Islet of Langerhans (tissue), 1 donor: ENCODE measurements at regions not wholly inside any gene's neighbourhood (a gene's known extent, or its start where the extent isn't known, plus 50 kb on each side); places are given as distances from the start of the nearest gene placed in this dataset.
"Not testable (repeated sequence)": the region's sequence is repeated elsewhere in the genome, so short reads cannot be mapped to it uniquely, and the experiment has no call there.

Source experiments
- FAIRE-seq: peaks from one replicate; lab custom pipeline; 2011; peaks lifted over from hg19 to GRCh38; lab: Jason Lieb, UNC

DNA sequence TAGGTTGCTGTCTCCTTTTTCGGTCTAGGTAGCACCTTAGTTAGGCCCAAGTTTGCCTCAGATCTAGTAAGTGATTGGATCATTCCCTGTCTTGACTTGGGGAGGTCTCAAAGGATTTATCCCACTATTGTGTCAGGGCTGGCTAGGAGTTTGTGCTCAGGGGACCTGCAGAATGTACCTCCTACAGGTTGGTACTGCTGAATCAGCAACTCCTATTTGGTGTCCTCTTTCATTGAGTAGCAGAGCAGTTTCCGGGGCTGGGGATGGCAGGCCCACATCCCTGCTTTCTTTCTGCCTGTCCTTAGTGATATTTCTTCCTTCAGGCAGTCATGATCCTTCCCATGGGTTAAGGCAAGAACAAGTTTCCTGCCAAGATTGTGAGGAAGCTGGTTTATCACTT, 192.9 kb upstream of the CCNH start:
- no peak for FAIRE-seq

DNA sequence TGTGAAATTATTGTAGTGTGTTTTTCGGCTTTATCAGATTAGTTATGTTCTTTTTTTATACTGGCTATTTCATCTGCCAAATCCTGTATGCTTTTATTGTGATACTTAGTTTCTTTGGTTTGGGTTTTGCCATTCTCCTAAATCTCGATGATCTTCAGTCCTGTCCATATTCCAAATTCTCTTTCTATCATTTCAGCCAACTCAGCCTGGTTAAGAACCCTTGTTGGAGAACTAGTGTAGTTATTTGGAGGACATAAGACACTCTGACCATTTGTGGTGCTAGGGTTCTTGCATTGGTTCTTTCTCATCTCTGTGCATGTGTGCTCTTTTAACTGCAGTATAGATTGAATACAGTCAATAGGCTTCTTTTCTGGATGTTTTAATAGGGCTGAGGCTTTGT, 187.0 kb upstream of the CCNH start:
- no peak for FAIRE-seq

DNA sequence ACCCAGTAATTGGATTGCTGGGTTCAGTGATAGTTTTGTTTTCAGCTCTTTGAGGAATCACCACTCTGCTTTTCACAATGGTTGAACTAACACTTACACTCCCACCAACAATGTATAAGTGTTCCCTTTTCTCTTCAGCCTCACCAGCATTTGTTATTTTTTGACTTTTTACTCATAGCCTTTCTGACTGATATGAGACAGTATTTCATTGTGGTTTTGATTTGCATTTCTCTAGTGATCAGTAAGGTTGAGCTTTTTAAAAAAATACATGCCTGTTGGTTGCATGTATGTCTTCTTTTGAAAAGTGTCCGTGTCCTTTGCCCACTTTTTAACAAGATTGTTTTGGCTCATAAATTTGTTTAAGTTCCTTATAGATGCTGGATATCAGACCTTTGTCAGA, 185.7 kb upstream of the CCNH start:
- no peak for FAIRE-seq

DNA sequence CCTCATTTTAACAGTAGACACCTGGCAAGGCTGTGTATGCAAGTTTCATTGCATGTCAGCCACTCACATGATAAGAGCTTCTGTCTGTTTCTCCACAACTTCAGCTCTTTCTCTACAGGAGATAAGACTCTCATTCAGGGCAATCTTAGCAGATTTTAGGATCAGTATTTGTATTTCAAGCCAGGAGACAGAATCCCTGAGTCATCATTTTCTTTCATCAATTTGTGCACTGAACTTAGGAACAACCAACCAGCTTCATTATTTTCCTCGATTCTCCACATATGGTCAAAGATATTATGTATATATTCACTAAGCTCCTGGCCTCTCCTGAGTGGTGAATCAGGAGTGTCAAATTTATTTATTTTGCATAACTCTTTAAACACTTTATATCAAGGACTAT, 181.8 kb upstream of the CCNH start:
- no peak for FAIRE-seq

DNA sequence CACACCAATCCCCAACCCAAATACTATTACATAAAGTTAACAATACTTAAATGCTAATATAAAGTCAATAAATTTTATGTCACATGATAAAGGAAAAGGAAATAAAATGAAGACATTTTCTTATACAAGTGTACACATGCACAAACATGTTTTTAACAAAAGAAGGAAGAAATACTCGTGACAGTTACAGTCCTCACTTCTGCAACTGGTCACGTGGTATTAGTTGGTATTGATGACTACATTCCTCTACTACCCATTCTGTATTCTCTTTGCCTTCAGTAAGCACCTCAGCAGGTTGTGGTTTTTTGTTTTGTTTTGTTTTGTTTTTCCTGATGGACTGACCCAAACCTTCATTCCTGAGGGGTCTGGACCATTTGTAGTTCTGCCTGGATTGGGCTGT, 176.9 kb upstream of the CCNH start:
- FAIRE-seq, result no peak

DNA sequence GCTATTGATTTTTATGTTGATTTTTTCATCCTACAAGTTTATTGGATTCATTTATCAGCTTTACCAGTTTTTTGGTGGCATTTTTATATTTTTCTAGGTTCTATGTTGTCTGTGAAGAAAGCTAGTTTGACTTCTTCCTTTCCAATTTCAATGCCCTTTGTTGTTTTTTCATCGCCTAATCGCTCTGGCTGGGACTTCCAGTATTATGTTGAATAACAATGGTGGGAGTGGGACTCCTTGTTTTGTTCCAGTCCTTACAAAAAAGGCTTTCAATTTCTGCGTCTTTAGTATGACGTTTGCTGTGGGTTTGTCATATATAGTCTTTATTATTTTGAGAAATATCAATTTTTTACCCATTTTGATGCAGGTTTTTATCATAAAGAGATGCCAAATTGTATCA, 175.6 kb upstream of the CCNH start:
- FAIRE-seq, result no peak

DNA sequence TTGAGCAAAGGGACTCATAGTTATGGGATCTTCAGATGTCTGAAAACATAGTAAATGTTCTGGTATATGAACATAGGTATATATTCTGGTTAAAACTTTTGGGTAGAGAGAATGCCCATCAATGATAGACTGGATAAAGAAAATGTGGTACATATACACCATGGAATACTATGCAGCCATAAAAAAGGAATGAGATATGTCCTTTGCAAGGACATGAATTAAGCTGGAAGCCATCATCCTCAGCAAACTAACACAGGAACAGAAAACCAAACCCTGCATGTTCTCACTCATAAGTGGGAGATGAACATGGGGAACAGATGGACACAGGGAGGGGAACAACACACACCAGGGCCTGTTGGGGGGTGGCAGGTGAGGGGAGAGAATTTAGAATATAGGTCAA, 171.0 kb upstream of the CCNH start:
- FAIRE-seq, result not testable (repeated sequence)

DNA sequence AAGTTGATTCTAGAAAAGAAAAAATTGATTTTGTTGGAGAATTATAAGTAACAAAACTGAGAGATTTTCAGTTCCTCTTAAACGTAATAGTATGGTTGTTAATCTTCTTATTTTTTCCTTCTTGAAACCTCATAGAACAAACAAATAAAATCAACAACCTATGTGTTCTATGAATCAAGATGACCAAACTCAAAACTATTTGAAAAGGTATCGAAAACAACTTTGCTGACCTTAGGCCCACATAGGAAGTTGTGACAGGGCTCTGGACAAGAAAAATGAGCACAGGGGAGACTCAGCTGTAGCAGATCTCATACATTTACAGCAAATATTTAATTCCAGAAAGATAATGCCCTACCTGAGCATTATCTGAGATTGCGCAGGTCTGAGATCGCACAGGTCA, 169.4 kb upstream of the CCNH start:
- no peak for FAIRE-seq

DNA sequence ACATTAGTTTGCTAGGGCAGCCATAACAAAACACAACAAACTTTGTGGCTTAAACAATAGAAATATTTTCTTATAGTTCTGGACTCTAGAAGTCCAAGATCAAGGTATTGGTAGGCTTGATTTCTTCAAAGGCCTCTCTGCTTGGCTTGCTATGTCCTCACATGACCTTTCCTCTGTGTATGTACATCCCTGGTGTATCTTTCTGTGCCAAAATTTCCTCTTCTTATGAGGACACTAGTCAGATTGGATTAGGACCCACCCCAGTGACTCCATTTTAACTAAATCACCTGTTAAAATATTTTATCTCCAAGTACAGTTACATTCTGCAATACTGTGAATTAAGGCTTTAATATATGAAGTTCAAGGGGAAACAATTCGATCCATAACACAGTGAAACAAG, 168.9 kb upstream of the CCNH start:
- no peak for FAIRE-seq

DNA sequence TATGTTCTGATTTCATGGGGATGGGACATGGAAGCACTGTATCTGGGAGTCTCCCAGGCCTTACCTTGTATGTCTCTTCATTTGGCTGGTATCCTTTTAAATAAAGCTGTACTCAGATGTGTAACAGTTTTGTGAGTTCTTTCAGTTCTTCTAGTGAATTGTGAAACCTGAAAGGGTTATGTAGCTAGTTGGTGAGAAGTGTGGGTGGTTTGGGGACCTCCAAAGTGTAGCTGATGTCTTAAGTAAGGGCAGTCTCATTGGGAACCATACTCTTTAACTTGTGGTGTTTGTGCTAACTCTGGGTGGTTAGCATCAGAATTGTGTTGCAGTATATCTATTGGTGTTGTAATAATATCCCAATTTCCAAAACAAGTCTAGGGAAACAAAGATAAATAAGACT, 166.9 kb upstream of the CCNH start:
- FAIRE-seq, result no peak

DNA sequence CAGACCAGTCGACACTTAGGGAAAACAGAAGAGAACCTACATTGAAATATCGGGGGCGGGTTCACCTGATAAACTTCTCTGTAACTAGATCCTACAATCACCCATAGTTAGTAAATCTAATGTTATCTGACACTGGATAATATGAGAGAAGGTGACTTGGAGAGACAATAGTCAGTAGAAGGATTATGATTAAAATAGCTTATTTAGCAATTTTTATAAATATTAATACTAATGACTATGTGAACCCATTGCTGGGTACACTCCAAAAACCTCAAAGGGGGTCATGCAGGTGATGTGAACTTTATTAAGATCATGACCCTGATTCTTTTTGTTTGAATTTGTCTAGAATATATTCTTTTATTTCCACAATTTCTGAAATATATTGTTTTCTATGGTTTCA, 164.1 kb upstream of the CCNH start:
- no peak for FAIRE-seq

DNA sequence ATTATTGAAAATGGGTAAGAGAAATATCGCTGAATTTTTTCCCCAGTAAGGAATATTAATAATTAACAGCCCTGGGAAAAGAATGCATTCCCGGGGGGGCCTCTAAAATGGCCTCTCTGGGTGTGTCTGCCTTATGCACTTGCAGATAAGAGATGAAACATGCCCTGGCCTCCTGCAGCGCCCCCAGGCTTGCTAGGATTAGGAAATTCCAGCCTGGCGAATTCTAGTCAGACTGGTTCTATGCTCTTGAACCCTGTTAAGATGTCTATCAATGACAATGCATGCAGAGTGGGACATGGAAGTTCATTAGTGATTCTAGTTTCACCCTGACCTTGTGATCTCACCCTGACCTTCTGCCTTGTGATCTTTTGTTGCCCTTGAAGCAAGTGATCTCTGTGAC, 163.6 kb upstream of the CCNH start:
- FAIRE-seq, result not testable (repeated sequence)

DNA sequence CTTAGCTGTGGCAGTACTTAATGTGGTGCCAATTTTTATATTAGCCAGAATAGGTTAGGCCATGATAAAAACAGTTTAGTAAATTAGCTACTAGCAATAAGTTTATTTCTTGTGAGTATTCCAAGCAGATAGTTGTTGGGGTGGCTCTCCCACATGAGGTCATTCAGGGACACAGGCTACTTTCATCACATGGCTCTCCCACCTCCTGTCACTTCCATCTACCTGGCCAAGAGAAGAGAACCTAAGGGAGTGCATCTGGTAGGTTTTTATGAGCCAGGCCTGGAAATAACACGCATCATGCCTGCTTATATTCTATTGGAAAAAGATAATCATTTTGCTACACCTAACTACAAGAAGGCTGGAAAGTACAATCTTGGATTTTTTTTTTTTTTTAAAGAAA, 161.4 kb upstream of the CCNH start:
- FAIRE-seq, result no peak

DNA sequence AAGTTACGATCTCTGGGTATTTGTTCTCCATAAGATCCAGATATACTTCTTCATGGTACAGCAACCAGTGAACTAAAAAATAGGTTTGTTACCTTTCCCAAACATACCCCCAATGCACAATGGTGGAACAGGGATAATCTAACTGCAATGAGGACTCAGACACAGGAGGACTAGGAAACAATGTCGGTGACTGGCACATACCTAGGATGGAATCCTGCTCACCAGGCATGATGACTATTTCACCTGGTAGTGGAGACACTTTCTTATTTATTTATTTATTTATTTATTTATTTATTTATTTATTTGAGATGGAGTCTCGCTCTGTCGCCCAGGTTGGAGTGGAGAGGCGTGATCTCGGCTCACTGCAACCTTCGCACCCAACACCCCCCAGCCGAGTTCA, 159.9 kb upstream of the CCNH start:
- FAIRE-seq, result no peak

DNA sequence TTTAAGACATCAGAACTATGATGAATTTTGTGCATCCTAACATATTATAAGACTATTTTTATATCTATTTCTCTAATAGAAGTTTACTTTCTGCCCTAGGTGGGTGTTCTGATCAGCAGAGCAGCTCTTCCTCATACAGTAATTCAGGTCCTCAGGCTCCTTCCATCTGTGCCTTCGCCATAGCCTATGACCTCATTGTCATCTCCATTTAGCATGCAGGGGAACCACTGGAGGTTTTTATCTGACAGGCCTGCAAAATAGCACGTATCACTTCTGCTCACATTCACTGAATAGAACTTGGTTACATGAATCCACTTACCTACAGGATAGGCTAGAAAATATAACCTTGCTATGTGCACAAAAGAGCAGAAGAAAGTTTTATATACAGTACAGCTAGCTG, 159.4 kb upstream of the CCNH start:
- no peak for FAIRE-seq

DNA sequence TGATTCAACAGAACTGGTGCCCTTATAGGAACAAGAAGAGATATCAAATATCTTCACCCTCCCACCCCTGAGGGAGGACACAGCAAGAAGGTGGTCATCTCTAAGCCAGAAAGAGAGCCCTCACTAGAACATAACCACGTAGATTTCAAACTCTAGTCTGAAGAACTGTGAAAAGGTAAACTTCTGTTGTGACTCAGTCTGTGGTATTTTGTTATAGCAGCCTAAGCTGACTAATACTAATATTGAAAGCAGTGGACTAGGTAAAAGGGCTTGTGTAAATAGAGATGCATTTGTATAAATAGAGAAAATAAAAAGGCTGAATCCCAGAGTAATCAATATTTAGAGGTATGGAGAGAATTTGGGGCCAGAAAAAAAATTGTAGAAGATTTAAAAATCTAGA, 157.6 kb upstream of the CCNH start:
- FAIRE-seq, result no peak

DNA sequence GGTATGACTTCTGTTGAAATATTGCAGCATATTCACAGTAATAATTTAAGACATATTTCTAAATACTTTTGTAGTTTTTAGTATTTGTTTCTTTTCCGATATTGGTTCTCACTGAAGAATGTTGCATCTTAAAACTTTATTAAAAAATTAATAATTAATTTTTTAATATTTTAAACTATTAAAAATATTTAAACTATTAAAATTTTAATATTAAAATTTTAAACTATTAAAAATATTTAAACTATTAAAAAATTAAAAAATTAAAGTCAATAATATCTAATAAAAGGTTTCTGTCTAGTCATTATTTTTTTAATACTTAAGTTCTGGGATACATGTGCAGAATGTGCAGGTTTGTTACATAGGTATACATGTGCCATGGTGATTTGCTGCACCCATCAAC, 149.3 kb upstream of the CCNH start:
- no peak for FAIRE-seq

DNA sequence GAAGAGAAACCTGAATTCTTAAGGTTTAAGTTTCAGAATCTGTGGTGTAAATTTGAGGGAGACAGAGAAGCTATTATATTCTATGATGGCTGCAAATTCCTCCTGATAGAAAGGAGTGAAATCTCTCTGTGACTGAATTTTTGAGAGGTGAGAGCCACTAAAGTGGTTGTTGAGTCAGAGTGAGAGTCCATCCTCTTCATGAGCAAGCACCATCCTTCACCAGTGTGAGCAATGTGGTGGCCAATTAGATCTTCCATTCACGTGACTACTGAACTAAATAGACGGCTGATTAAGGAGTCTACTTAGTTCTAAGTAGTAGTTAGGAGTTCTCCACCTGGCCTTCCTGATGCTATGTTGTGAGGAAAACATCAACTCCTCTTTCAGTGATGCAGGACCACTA, 147.8 kb upstream of the CCNH start:
- FAIRE-seq, result no peak

DNA sequence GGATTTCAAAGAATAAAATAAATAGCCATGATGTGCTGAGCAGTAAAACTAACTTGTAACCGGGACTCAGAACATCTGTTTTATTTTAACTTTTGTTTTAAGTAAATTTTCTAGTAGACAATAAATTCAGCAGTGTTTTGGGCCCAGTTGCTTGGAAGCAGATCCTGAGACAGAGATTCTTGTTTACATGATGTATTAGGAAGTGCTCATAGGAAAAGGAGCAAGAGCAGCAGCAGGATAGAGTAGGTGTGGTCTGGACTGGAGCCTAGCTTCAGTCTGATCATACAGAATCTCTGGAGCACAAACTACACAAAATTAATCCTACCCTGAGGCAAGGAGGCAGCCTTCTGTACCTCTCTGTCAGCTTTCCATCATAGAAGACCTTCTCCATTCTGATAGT, 139.2 kb upstream of the CCNH start:
- FAIRE-seq, result no peak

DNA sequence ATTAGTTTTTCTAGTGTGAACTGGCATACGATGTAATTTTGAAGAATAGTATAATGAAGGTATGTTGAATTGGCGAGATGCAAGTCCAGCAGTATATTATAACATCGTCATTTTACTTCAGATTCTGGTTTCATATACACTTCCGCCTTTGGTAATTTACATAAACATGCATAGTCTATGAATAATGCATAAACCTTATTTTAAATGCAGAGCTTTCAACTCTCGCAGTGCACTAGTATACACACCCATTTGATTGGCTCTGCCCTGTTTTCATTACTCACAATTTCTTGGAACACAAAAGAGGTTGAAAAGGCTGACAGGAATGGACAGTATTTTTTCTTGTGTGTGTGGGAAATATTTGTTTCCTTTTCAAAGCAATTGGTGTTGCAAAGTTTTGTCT, 128.9 kb upstream of the CCNH start:
- no peak for FAIRE-seq

DNA sequence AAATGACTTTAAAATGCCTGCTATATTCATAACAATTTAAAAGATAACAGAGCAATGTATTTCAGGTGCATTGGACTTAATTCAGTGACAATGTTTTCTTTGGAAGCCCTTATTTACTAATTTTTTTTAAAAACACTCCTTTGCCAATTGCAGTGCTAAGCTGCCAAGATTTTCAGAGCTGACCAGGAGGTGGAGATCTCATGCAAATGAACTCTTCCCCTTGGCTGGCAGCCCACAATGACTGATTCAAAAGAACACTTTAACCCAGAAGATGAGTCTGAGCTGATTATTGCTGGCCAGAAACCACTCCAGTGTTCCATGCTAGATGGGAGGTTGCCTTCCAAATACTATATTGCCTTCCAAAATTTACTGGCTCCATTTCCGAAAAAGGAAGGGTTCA, 128.3 kb upstream of the CCNH start:
- FAIRE-seq, result no peak

DNA sequence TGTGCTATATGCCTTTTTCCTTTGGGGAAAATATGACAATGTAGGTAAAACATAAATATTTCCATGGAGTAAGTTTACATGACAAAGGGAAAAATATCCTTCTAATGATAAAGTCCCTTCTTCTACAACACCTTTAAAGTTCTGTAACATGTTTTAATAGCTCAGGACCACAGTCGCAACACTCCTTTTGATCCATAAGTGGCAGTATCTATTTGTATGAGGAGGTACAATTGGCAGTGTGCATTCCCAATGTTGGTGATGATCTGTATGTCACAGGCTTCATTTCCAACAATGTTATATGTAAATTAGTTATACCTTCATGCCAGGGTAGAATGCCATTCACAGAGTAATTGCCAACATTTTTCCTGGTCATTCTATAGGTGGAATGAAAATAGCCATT, 127.1 kb upstream of the CCNH start:
- no peak for FAIRE-seq

DNA sequence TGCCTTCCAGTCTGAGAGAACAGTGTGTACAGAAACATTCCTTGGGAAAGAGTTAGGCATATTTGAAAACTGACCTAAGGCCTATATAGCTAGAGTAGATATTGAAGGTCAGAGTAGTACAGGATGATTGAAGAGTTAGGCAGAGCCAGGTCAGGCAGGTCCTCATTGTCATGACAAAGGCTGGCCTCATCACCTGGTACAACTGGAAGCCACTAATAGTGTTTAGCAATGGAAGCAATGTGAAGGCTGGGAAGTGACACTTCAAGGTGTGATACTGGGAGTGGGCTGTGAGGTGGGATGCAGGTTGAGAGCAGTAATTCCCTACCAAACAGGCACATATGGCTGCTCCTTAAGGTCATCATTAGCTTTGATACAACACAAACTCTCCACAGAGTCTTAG, 123.6 kb upstream of the CCNH start:
- no peak for FAIRE-seq

DNA sequence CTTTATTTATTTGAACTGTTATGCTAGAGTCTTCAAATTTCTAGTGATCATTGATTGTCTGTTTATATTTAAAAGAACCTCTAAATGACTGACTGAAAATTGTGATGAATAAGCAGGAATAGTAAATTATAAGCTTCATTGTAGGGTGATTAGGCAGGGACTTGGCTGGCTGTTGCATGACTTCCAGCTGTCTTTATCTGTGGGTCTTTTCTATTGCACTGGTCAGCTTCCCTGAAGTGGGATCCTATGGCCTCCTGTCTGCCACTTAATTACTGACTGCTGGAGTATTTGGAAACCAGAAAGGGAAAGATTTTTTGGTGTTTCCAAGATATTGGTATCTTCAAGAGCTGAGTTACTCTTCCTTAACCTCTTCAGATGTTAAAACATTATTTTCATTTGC, 123.0 kb upstream of the CCNH start:
- no peak for FAIRE-seq

DNA sequence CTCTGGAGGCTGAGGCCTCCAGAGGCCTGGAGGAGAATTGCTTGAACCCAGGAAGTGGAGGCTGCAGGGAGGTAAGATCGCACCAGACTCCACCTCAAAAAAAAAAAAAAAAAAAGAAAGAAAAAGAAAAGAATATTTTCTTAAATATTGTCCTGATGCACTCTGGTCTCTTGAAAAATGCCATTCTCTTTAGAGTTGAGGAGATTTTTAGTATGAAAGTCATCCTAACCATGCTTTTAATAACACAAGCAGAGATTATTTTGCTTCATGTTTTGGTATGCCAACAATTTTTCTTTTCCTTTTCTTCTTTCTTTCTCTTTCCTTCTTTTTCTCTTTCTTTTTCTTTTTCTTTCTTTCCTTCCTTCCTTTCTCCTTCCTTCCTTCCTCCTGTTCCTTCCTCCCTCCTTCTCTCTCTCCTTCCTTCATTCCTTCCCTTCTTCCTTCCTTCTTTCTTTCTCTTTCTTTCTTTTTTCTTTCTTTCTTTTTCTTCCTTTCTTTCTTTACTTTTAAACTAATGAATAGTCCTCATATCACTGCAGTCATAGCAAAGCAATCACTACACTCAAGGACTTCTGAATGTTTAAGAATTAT, 116.9 kb upstream of the CCNH start:
- no peak for FAIRE-seq
